Stimulated activated CD8-positive, alpha-beta memory T cell treated with anti-CD3 and anti-CD28 coated beads, Interleukin-4, amount 100 ng/mL, for 48 hours (primary cell): ENCODE measurements at regions not wholly inside any gene's neighbourhood (a gene's known extent, or its start where the extent isn't known, plus 50 kb on each side); places are given as distances from the start of the nearest gene placed in this dataset.
"Not testable (repeated sequence)": the region's sequence is repeated elsewhere in the genome, so short reads cannot be mapped to it uniquely, and the experiment has no call there.

ENCODE experiments used
- DNase-seq: peaks from one replicate; pipeline ENCODE4 v3.0.0-alpha.2; 2020

GRCh38 chr9:26142631-26143030 lies 464.4 kb upstream of the TUSC1 start:
- no peak for DNase-seq

GRCh38 chr9:26142201-26142600 lies 464.0 kb upstream of the TUSC1 start:
- no peak for DNase-seq

- DNase-seq: no peak
These were observed 455.3 kb upstream of the TUSC1 start for GRCh38 chr9:26133537-26133936.

- DNase-seq: no peak
These were observed 454.6 kb upstream of the TUSC1 start for GRCh38 chr9:26132746-26133312.

GRCh38 chr9:26131886-26132285 lies 453.6 kb upstream of the TUSC1 start:
- no peak for DNase-seq

- DNase-seq: no peak
These were observed 451.0 kb upstream of the TUSC1 start for GRCh38 chr9:26129217-26129616.

GRCh38 chr9:26125693-26126092 lies 447.4 kb upstream of the TUSC1 start:
- DNase-seq: no peak

- DNase-seq: not testable (repeated sequence)
These were observed 437.8 kb upstream of the TUSC1 start for GRCh38 chr9:26116085-26116484.

GRCh38 chr9:26112724-26113123 lies 434.5 kb upstream of the TUSC1 start:
- no peak for DNase-seq

GRCh38 chr9:26086396-26086795 lies 408.2 kb upstream of the TUSC1 start:
- no peak for DNase-seq

GRCh38 chr9:26081847-26082246 lies 403.6 kb upstream of the TUSC1 start:
- no peak for DNase-seq

- no peak for DNase-seq
These were observed 400.5 kb upstream of the TUSC1 start for GRCh38 chr9:26078706-26079105.

GRCh38 chr9:26077860-26078259 lies 399.6 kb upstream of the TUSC1 start:
- DNase-seq: no peak

- no peak for DNase-seq
These were observed 389.4 kb upstream of the TUSC1 start for GRCh38 chr9:26067608-26068007.

- no peak for DNase-seq
These were observed 388.0 kb upstream of the TUSC1 start for GRCh38 chr9:26066237-26066636.

- DNase-seq: no peak
These were observed 383.8 kb upstream of the TUSC1 start for GRCh38 chr9:26061948-26062575.

GRCh38 chr9:26058111-26058895 lies 380.1 kb upstream of the TUSC1 start:
- DNase-seq: no peak

- DNase-seq: no peak
These were observed 378.8 kb upstream of the TUSC1 start for GRCh38 chr9:26057050-26057449.

GRCh38 chr9:26054600-26055520 lies 376.6 kb upstream of the TUSC1 start:
- DNase-seq: no peak

GRCh38 chr9:26053954-26054353 lies 375.7 kb upstream of the TUSC1 start:
- no peak for DNase-seq

- DNase-seq: no peak
These were observed 365.2 kb upstream of the TUSC1 start for GRCh38 chr9:26043431-26043830.

- no peak for DNase-seq
These were observed 356.5 kb upstream of the TUSC1 start for GRCh38 chr9:26034786-26035185.

GRCh38 chr9:26033336-26033735 lies 355.1 kb upstream of the TUSC1 start:
- DNase-seq: no peak
